IMR-90 (cell line): ENCODE measurements at regions not wholly inside any gene's neighbourhood (a gene's known extent, or its start where the extent isn't known, plus 50 kb on each side); places are given as distances from the start of the nearest gene placed in this dataset.

ENCODE experiments used
- ATAC-seq: fragments of 200-7000 bp; cut with Tn5 transposase; 2 replicates; pipeline ENCODE4 v1.9.1; 2020; ENCODE audit warnings: low read depth, mild to moderate bottlenecking, moderate library complexity
- BruUV-seq: library from RNA; stranded (reverse); fragments of 400-500 nt; replicated peaks from 2 replicates; lab custom pipeline; 2021; lab: Mats Ljungman, UMichigan
- CTCF ChIA-PET: fragments of 300-600 bp; formaldehyde crosslinking; extraction: SDS; loops from one replicate; lab custom pipeline; 2021; ENCODE audit warnings: antibody characterized with exemption; lab: Yijun Ruan, JAX
- POLR2A ChIA-PET: fragments of 300-600 bp; sonication (Branson Sonifier 250); formaldehyde crosslinking; loops from one replicate; lab custom pipeline; 2022; ENCODE audit warnings: antibody characterized with exemption; ENCODE audit not compliant: unreplicated experiment; lab: Charles Lee
- DNase-seq: peaks from one replicate; pipeline ENCODE4 v3.0.0; 2013
- H2AFZ ChIP-seq: replicated peaks from 2 replicates; pipeline ENCODE3; 2013; ENCODE audit warnings: low read length, mild to moderate bottlenecking; ENCODE audit not compliant: poor library complexity
- H2AK5ac ChIP-seq: 2 replicates; pipeline ENCODE4 v1.6.1; 2013; ENCODE audit warnings: low read depth, low read length, inconsistent platforms
- H2AK9ac ChIP-seq: replicated peaks from 2 replicates; pipeline ENCODE3; 2013; ENCODE audit warnings: mild to moderate bottlenecking, low read depth, low read length, moderate library complexity; ENCODE audit not compliant: poor library complexity
- H2BK120ac ChIP-seq: 2 replicates; pipeline ENCODE4 v1.6.1; 2013; ENCODE audit warnings: low read depth, low read length, inconsistent platforms
- H2BK15ac ChIP-seq: 3 replicates; pipeline ENCODE4 v1.6.1; 2013; ENCODE audit warnings: low read depth, low read length, inconsistent platforms
- H2BK20ac ChIP-seq: 2 replicates; pipeline ENCODE4 v1.6.1; 2013; ENCODE audit warnings: low read depth, mild to moderate bottlenecking, inconsistent platforms, low read length, moderate library complexity
- H2BK5ac ChIP-seq: 2 replicates; pipeline ENCODE4 v1.6.1; 2013; ENCODE audit warnings: mild to moderate bottlenecking, low read depth, low read length, inconsistent platforms; ENCODE audit not compliant: poor library complexity, severe bottlenecking
- H3K14ac ChIP-seq: replicated peaks from 2 replicates; pipeline ENCODE4 v1.6.1; 2013; ENCODE audit warnings: low read depth, low read length, inconsistent platforms
- H3K18ac ChIP-seq: 2 replicates; pipeline ENCODE4 v1.6.1; 2013; ENCODE audit warnings: low read depth, low read length, control low read depth
- H3K23ac ChIP-seq: 2 replicates; pipeline ENCODE4 v1.6.1; 2013; ENCODE audit warnings: low read depth, low read length, inconsistent platforms
- H3K27ac ChIP-seq: 2 replicates; pipeline ENCODE4 v1.5.1; 2013; ENCODE audit warnings: mild to moderate bottlenecking, control low read depth, low read length; ENCODE audit not compliant: insufficient read depth
- H3K27me3 ChIP-seq: 2 replicates; pipeline ENCODE4 v1.6.1; 2013; ENCODE audit warnings: low read length; ENCODE audit not compliant: control insufficient read depth, insufficient read depth
- H3K36me3 ChIP-seq: 2 replicates; pipeline ENCODE4 v1.6.1; 2013; ENCODE audit warnings: low read length, mixed read lengths; ENCODE audit not compliant: control insufficient read depth, insufficient read depth
- H3K4ac ChIP-seq: 2 replicates; pipeline ENCODE4 v1.6.1; 2013; ENCODE audit warnings: low read depth, low read length, inconsistent platforms
- H3K4me1 ChIP-seq: 2 replicates; pipeline ENCODE4 v1.6.1; 2013; ENCODE audit warnings: low read length, mixed read lengths; ENCODE audit not compliant: control insufficient read depth, insufficient read depth
- H3K4me2 ChIP-seq: 2 replicates; pipeline ENCODE4 v1.6.1; 2013; ENCODE audit warnings: low read depth, mild to moderate bottlenecking, control low read depth, low read length, moderate library complexity
- H3K4me3 ChIP-seq: 2 replicates; pipeline ENCODE4 v1.5.1; 2013; ENCODE audit warnings: low read depth, mild to moderate bottlenecking, control low read depth, low read length, moderate library complexity; ENCODE audit not compliant: insufficient read depth
- H3K56ac ChIP-seq: 2 replicates; pipeline ENCODE4 v1.6.1; 2013; ENCODE audit warnings: low read length, inconsistent platforms; ENCODE audit not compliant: insufficient read depth; ENCODE audit errors: extremely low read depth
- H3K79me1 ChIP-seq, 2 experiments: 2 replicates each; pipeline ENCODE4 v1.6.1; 2013; ENCODE audit warnings: low read length in 2 of 2, inconsistent platforms in 1 of 2, low read depth in 1 of 2
- H3K9ac ChIP-seq: 2 replicates; pipeline ENCODE4 v1.6.1; 2013; ENCODE audit warnings: low read depth, low read length, control low read depth
- H3K9me1 ChIP-seq: 2 replicates; pipeline ENCODE4 v1.6.1; 2013; ENCODE audit warnings: low read length, inconsistent platforms; ENCODE audit not compliant: insufficient read depth
- H3K9me3 ChIP-seq: 2 replicates; pipeline ENCODE4 v1.6.1; 2013; ENCODE audit warnings: low read length; ENCODE audit not compliant: control insufficient read depth, insufficient read depth
- H4K20me1 ChIP-seq: 2 replicates; pipeline ENCODE4 v1.6.1; 2013; ENCODE audit warnings: low read length, inconsistent platforms; ENCODE audit not compliant: insufficient read depth
- H4K5ac ChIP-seq: 2 replicates; pipeline ENCODE4 v1.6.1; 2013; ENCODE audit warnings: mild to moderate bottlenecking, low read depth, low read length, control low read depth
- H4K8ac ChIP-seq, 2 experiments: 2 replicates each; pipeline ENCODE4 v1.6.1; 2013; ENCODE audit warnings: low read depth in 2 of 2, low read length in 2 of 2, control low read depth in 1 of 2, inconsistent platforms in 1 of 2
- H4K91ac ChIP-seq: 2 replicates; pipeline ENCODE4 v1.6.1; 2013; ENCODE audit warnings: low read depth, low read length, inconsistent platforms; ENCODE audit not compliant: insufficient read depth
- BHLHE40 ChIP-seq: fragments of 150-350 bp; IDR thresholded peaks from 2 replicates; pipeline ENCODE4 v1.6.1; 2016; ENCODE audit warnings: mild to moderate bottlenecking, low read depth, low read length
- CEBPB ChIP-seq: IDR thresholded peaks from 2 replicates; pipeline ENCODE4 v1.6.1; 2012; ENCODE audit warnings: low read depth, low read length, improper control_type of control experiment
- CHD1 ChIP-seq: IDR thresholded peaks from 2 replicates; pipeline ENCODE4 v1.6.1; 2012; ENCODE audit warnings: low read depth, low read length, improper control_type of control experiment
- ELK1 ChIP-seq: fragments of 150-350 bp; IDR thresholded peaks from 2 replicates; pipeline ENCODE4 v1.6.1; 2016; ENCODE audit warnings: low read depth, mild to moderate bottlenecking, low read length, moderate library complexity, borderline replicate concordance
- FOS ChIP-seq: fragments of 150-350 bp; IDR thresholded peaks from 2 replicates; pipeline ENCODE4 v1.6.1; 2016; ENCODE audit warnings: low read depth, low read length
- MAFK ChIP-seq: IDR thresholded peaks from 2 replicates; pipeline ENCODE4 v1.6.1; 2012; ENCODE audit warnings: low read depth, low read length, improper control_type of control experiment
- MAZ ChIP-seq: IDR thresholded peaks from 2 replicates; pipeline ENCODE4 v1.6.1; 2012; ENCODE audit warnings: low read depth, mild to moderate bottlenecking, low read length, improper control_type of control experiment, moderate library complexity, borderline replicate concordance
- MXI1 ChIP-seq: IDR thresholded peaks from 2 replicates; pipeline ENCODE4 v1.6.1; 2012; ENCODE audit warnings: low read depth, mild to moderate bottlenecking, low read length, moderate library complexity, borderline replicate concordance
- NFE2L2 ChIP-seq: fragments of 150-350 bp; IDR thresholded peaks from 2 replicates; pipeline ENCODE4 v1.6.1; 2016; ENCODE audit warnings: low read depth, mild to moderate bottlenecking, low read length
- POLR2A ChIP-seq: IDR thresholded peaks from 2 replicates; pipeline ENCODE4 v1.6.1; 2012; ENCODE audit warnings: mild to moderate bottlenecking, low read depth, low read length
- RCOR1 ChIP-seq: IDR thresholded peaks from 2 replicates; pipeline ENCODE4 v1.6.1; 2012; ENCODE audit warnings: mild to moderate bottlenecking, low read length, improper control_type of control experiment; ENCODE audit not compliant: insufficient replicate concordance
- RFX5 ChIP-seq: IDR thresholded peaks from 2 replicates; pipeline ENCODE4 v1.8.0; 2012; ENCODE audit warnings: low read depth, mild to moderate bottlenecking, low read length, moderate library complexity
- SMC3 ChIP-seq: fragments of 150-350 bp; IDR thresholded peaks from 2 replicates; pipeline ENCODE4 v1.6.1; 2016; ENCODE audit warnings: low read depth, mild to moderate bottlenecking, antibody characterized with exemption, low read length, moderate library complexity
- WGBS, 2 experiments: methylation state at CpG; one replicate each; pipeline versions ENCODE4 v1.1.5 to v1.1.7; 2013; ENCODE audit warnings: missing lambda C conversion rate in 2 of 2; ENCODE audit not compliant: insufficient read length in 1 of 2; ENCODE audit errors: extremely low coverage in 2 of 2; 5-methylcytosine and 5-hydroxymethylcytosine counted together
- dilution Hi-C: fragments of 300-500 bp; cut with HindIII; formaldehyde crosslinking; loops from one replicate; pipeline ENCODE4 v1.14.3; 2018; ENCODE audit warnings: low sequenced_read_pairs; ENCODE audit not compliant: unreplicated experiment
- in situ Hi-C: fragments of 300-500 bp; cut with MboI; formaldehyde crosslinking; loops from 3 replicates; pipeline ENCODE4 v1.14.3; 2019; ENCODE audit warnings: low sequenced_read_pairs, inconsistent platforms, mixed read lengths
- intact Hi-C: fragments of 100-400 bp; cut with micrococcal nuclease; formaldehyde crosslinking; loops from 2 replicates; pipeline ENCODE4 v1.10.0; 2022
- TF ChIP-seq, protein P1 (sequence below): conservative IDR thresholded peaks from 2 replicates; pipeline ENCODE4 v1.5.1; 2012; ENCODE audit warnings: mild to moderate bottlenecking, low read depth, low read length, improper control_type of control experiment
- TF ChIP-seq, protein P2 (sequence below): fragments of 150-350 bp; IDR thresholded peaks from 2 replicates; pipeline ENCODE4 v1.6.1; 2017; ENCODE audit warnings: mild to moderate bottlenecking, antibody characterized with exemption, low read length, low read depth

DNA sequence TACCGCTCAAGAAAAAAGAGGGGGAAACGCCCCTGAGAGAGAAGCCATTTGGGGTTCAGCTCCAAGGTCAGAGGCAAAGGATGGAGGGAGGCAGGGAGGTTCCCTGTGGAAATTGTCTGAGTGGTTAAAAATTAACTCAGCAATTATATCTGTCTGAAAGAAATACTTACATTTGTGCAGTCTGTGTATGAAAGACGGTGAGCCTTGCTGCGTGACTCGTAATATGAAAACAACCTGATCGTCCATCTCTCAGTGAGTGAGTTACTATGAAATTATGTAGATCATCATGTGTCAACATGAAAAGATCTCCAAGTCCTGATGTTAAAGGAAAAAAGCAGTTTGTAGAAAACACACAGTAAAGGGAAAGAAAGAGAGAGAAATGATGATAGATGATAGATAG lies 67.2 kb upstream of the FAM204A start:
- no TSS peak for BruUV-seq
- no peaks in the 10 kb centered on the region for H3K9me1 ChIP-seq
- no peak for ATAC-seq
- dilution Hi-C loops, result no loop called here
- H2BK5ac ChIP-seq, result no peak overlapping the region
- no peak overlapping the region for H3K4me3 ChIP-seq
- no peak overlapping the region for H2AFZ ChIP-seq
- no peak overlapping the region for H3K23ac ChIP-seq
- no peaks in the 10 kb centered on the region for H3K4me1 ChIP-seq
- no peaks in the 10 kb centered on the region; the same call in 1 of the 2 replicates for H3K27me3 ChIP-seq
- H2BK20ac ChIP-seq, result no peak overlapping the region
- no peaks in the 10 kb centered on the region for H3K36me3 ChIP-seq
- no peak overlapping the region for H2BK120ac ChIP-seq
- no peak overlapping the region for H3K56ac ChIP-seq
- H2AK5ac ChIP-seq, result no peak overlapping the region
- DNase-seq, result peak; percentile 1
- no peak overlapping the region for H2BK15ac ChIP-seq
- H3K18ac ChIP-seq, result no peak overlapping the region
- no peak overlapping the region for H3K14ac ChIP-seq
- H4K91ac ChIP-seq, result no peak overlapping the region
- no peak overlapping the region for H3K4ac ChIP-seq
- no peak overlapping the region for H4K5ac ChIP-seq
- in situ Hi-C loops, result no loop called here
- no peak overlapping the region for H3K9ac ChIP-seq
- TF ChIP-seq FOS, result no peak
- no peak for TF ChIP-seq MXI1
- no peak for TF ChIP-seq RCOR1
- TF ChIP-seq POLR2A, result no peak
- TF ChIP-seq NFE2L2, result no peak
- no peak for TF ChIP-seq RFX5
- no peak for TF ChIP-seq MAZ
- no peak for TF ChIP-seq CHD1
- no peak for TF ChIP-seq BHLHE40
- TF ChIP-seq CEBPB, result no peak
- TF ChIP-seq, protein P1, sequence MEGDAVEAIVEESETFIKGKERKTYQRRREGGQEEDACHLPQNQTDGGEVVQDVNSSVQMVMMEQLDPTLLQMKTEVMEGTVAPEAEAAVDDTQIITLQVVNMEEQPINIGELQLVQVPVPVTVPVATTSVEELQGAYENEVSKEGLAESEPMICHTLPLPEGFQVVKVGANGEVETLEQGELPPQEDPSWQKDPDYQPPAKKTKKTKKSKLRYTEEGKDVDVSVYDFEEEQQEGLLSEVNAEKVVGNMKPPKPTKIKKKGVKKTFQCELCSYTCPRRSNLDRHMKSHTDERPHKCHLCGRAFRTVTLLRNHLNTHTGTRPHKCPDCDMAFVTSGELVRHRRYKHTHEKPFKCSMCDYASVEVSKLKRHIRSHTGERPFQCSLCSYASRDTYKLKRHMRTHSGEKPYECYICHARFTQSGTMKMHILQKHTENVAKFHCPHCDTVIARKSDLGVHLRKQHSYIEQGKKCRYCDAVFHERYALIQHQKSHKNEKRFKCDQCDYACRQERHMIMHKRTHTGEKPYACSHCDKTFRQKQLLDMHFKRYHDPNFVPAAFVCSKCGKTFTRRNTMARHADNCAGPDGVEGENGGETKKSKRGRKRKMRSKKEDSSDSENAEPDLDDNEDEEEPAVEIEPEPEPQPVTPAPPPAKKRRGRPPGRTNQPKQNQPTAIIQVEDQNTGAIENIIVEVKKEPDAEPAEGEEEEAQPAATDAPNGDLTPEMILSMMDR, result no peak
- TF ChIP-seq ELK1, result no peak
- no peak for TF ChIP-seq SMC3
- TF ChIP-seq, protein P2, sequence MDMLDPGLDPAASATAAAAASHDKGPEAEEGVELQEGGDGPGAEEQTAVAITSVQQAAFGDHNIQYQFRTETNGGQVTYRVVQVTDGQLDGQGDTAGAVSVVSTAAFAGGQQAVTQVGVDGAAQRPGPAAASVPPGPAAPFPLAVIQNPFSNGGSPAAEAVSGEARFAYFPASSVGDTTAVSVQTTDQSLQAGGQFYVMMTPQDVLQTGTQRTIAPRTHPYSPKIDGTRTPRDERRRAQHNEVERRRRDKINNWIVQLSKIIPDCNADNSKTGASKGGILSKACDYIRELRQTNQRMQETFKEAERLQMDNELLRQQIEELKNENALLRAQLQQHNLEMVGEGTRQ, result no peak
- no peak for TF ChIP-seq MAFK
- no peaks in the 10 kb centered on the region for H4K20me1 ChIP-seq
- POLR2A ChIA-PET, result no interaction called here
- CTCF ChIA-PET, result no interaction called here
- intact Hi-C loops, result no loop called here
- 100% methylated on average over 1 of the region's 6 CpGs; no CpG with 5 or more reads in 1 of the 2 experiments for WGBS, 2 experiments
- H3K4me2 ChIP-seq, result no peak overlapping the region
- H2AK9ac ChIP-seq, result no peak overlapping the region
- no peaks in the 10 kb centered on the region for H3K9me3 ChIP-seq
- no peak overlapping the region for H3K27ac ChIP-seq
- H4K8ac ChIP-seq, result no peak overlapping the region
- H3K79me1 ChIP-seq, result no peaks in the 10 kb centered on the region
